SU-DHL-6 (cell line): ENCODE measurements at regions not wholly inside any gene's neighbourhood (a gene's known extent, or its start where the extent isn't known, plus 50 kb on each side); places are given as distances from the start of the nearest gene placed in this dataset.
"Not testable (repeated sequence)": the region's sequence is repeated elsewhere in the genome, so short reads cannot be mapped to it uniquely, and the experiment has no call there.

Source experiments
- H2AFZ ChIP-seq: fragments of 200-600 bp; sonication (generic); 2 replicates; pipeline ENCODE4 v1.6.1; 2014; ENCODE audit warnings: low read depth, mild to moderate bottlenecking, moderate library complexity, mixed read lengths, antibody characterized with exemption, low read length; ENCODE audit not compliant: severe bottlenecking
- H3F3A ChIP-seq: fragments of 200-600 bp; shearing (Covaris generic); 2 replicates; pipeline ENCODE4 v1.6.0; 2016; ENCODE audit warnings: antibody characterized with exemption, mild to moderate bottlenecking; ENCODE audit not compliant: insufficient read depth
- H3K27ac ChIP-seq: fragments of 200-600 bp; sonication (generic); 2 replicates; pipeline ENCODE4 v1.5.1; 2016; ENCODE audit warnings: low read depth, mild to moderate bottlenecking, low read length, moderate library complexity, mixed read lengths
- H3K27me3 ChIP-seq: fragments of 200-600 bp; sonication (generic), shearing (Covaris generic); 2 replicates; pipeline ENCODE4 v1.6.0; 2014; ENCODE audit warnings: mild to moderate bottlenecking, low read length
- H3K36me3 ChIP-seq: fragments of 200-600 bp; sonication (generic); 2 replicates; pipeline ENCODE4 v1.6.1; 2014; ENCODE audit warnings: mild to moderate bottlenecking, low read length, mixed read lengths
- H3K4me2 ChIP-seq: fragments of 300-600, 200-600 bp; shearing (Covaris generic), sonication (generic); 2 replicates; pipeline ENCODE4 v1.6.0; 2014; ENCODE audit warnings: low read length, low read depth, mild to moderate bottlenecking; ENCODE audit not compliant: poor library complexity, severe bottlenecking
- H3K4me3 ChIP-seq: fragments of 200-600 bp; sonication (generic); 2 replicates; pipeline ENCODE4 v1.5.1; 2014; ENCODE audit warnings: antibody characterized with exemption, low read length, mild to moderate bottlenecking, mixed read lengths; ENCODE audit not compliant: insufficient read depth, poor library complexity, severe bottlenecking
- H3K79me2 ChIP-seq: fragments of 200-600 bp; sonication (generic); 2 replicates; pipeline ENCODE4 v1.6.1; 2014; ENCODE audit warnings: mild to moderate bottlenecking, low read length, moderate library complexity; ENCODE audit not compliant: insufficient read depth
- H3K9ac ChIP-seq: fragments of 200-600 bp; sonication (generic); 2 replicates; pipeline ENCODE4 v1.7.0; 2014; ENCODE audit warnings: mild to moderate bottlenecking, low read length
- H3K9me2 ChIP-seq: fragments of 200-600 bp; sonication (generic); replicated peaks from 2 replicates; pipeline ENCODE4 v1.6.1; 2014; ENCODE audit warnings: low read length; ENCODE audit not compliant: insufficient read depth
- H3K9me3 ChIP-seq: fragments of 200-600 bp; sonication (generic); 2 replicates; pipeline ENCODE4 v1.6.1; 2014; ENCODE audit warnings: low read length, mixed read lengths; ENCODE audit not compliant: insufficient read depth
- H4K20me1 ChIP-seq: fragments of 200-600 bp; sonication (generic); 2 replicates; pipeline ENCODE4 v1.6.1; 2014; ENCODE audit warnings: low read depth, mild to moderate bottlenecking, antibody characterized with exemption, low read length, moderate library complexity, mixed read lengths
- CTCF ChIP-seq: fragments of 200-600 bp; sonication (generic); IDR thresholded peaks from one replicate; pipeline ENCODE4 v1.5.1; 2017; ENCODE audit warnings: antibody characterized with exemption, mild to moderate bottlenecking, low read length, moderate library complexity; ENCODE audit not compliant: insufficient read depth, poor library complexity, severe bottlenecking
- EZH2phosphoT487 ChIP-seq: fragments of 200-600 bp; sonication (generic), shearing (Covaris generic); conservative IDR thresholded peaks from 2 replicates; pipeline ENCODE4 v1.6.1; 2018; ENCODE audit warnings: mild to moderate bottlenecking, antibody characterized with exemption, low read length, moderate library complexity, mixed read lengths

- H3K27ac ChIP-seq: no peak overlapping the region
- no peak for TF ChIP-seq CTCF
- no peak for TF ChIP-seq EZH2phosphoT487
- H3K36me3 ChIP-seq: no peaks in the 10 kb centered on the region
- no peak overlapping the region for H3K4me2 ChIP-seq
- no peak overlapping the region for H3K9ac ChIP-seq
- H4K20me1 ChIP-seq: no peaks in the 10 kb centered on the region
- no peaks in the 10 kb centered on the region for H3F3A ChIP-seq
- no peaks in the 10 kb centered on the region for H3K9me2 ChIP-seq
- H3K79me2 ChIP-seq: no peaks in the 10 kb centered on the region
- no peak overlapping the region for H2AFZ ChIP-seq
- no peak overlapping the region for H3K4me3 ChIP-seq
- no peaks in the 10 kb centered on the region for H3K9me3 ChIP-seq
- no peaks in the 10 kb centered on the region for H3K27me3 ChIP-seq
Observed at GRCh38 chr6:81098109-81098814, 654.2 kb downstream of the TENT5A start.

GRCh38 chr6:81096464-81096863 is 656.0 kb downstream of the TENT5A start:
- H3K4me3 ChIP-seq, H3K9ac ChIP-seq, H3K27ac ChIP-seq, H3K36me3 ChIP-seq, H3K9me2 ChIP-seq, H3K9me3 ChIP-seq, H4K20me1 ChIP-seq, H3K27me3 ChIP-seq, H2AFZ ChIP-seq, H3K79me2 ChIP-seq, H3F3A ChIP-seq, H3K4me2 ChIP-seq: not testable (repeated sequence)

- Histone ChIP-seq H3K9ac (no peak overlapping the region), H3K79me2 (no peaks in the 10 kb centered on the region), H3K36me3 (no peaks in the 10 kb centered on the region), H2AFZ (no peak overlapping the region), H3K4me3 (no peak overlapping the region), H4K20me1 (no peaks in the 10 kb centered on the region), H3K4me2 (no peak overlapping the region), H3K9me3 (no peaks in the 10 kb centered on the region), H3K27me3 (no peaks in the 10 kb centered on the region), H3K27ac (no peak overlapping the region), H3F3A (no peaks in the 10 kb centered on the region), H3K9me2 (no peaks in the 10 kb centered on the region)
- no peak for TF ChIP-seq CTCF
- no peak for TF ChIP-seq EZH2phosphoT487
Observed at GRCh38 chr6:81093051-81093450, 659.4 kb downstream of the TENT5A start.

- no peaks in the 10 kb centered on the region for H3K36me3 ChIP-seq
- H3K79me2 ChIP-seq: no peaks in the 10 kb centered on the region
- H3K4me2 ChIP-seq: no peak overlapping the region
- no peak for TF ChIP-seq EZH2phosphoT487
- TF ChIP-seq CTCF: no peak
- no peaks in the 10 kb centered on the region for H3K9me3 ChIP-seq
- no peak overlapping the region for H3K27ac ChIP-seq
- no peak overlapping the region for H3K9ac ChIP-seq
- H4K20me1 ChIP-seq: no peaks in the 10 kb centered on the region
- H3F3A ChIP-seq: no peaks in the 10 kb centered on the region
- H2AFZ ChIP-seq: no peak overlapping the region
- H3K27me3 ChIP-seq: no peaks in the 10 kb centered on the region
- no peaks in the 10 kb centered on the region for H3K9me2 ChIP-seq
- H3K4me3 ChIP-seq: no peak overlapping the region
Observed at GRCh38 chr6:81088145-81088544, 664.3 kb downstream of the TENT5A start.
